ENCODE measurements at regions not wholly inside any gene's neighbourhood (a gene's known extent, or its start where the extent isn't known, plus 50 kb on each side); places are given as distances from the start of the nearest gene placed in this dataset.

- Mint-ChIP-seq H3K4me3 (no peak overlapping the region), H3K27me3 (no peaks in the 10 kb centered on the region), H3K9me3 (no peaks in the 10 kb centered on the region), H3K4me1 (ENCODE audit: unreplicated experiment) (no peaks in the 10 kb centered on the region), H3K36me3 (no peaks in the 10 kb centered on the region), H3K27ac (no peak overlapping the region)
- TF ChIP-seq, protein P1, sequence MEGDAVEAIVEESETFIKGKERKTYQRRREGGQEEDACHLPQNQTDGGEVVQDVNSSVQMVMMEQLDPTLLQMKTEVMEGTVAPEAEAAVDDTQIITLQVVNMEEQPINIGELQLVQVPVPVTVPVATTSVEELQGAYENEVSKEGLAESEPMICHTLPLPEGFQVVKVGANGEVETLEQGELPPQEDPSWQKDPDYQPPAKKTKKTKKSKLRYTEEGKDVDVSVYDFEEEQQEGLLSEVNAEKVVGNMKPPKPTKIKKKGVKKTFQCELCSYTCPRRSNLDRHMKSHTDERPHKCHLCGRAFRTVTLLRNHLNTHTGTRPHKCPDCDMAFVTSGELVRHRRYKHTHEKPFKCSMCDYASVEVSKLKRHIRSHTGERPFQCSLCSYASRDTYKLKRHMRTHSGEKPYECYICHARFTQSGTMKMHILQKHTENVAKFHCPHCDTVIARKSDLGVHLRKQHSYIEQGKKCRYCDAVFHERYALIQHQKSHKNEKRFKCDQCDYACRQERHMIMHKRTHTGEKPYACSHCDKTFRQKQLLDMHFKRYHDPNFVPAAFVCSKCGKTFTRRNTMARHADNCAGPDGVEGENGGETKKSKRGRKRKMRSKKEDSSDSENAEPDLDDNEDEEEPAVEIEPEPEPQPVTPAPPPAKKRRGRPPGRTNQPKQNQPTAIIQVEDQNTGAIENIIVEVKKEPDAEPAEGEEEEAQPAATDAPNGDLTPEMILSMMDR (conservative IDR thresholded peaks at IDR 0.05) = no peak
- DNase-seq (ENCODE audit: extremely low spot score, unreplicated experiment) = no peak
Observed at GRCh38 chr5:114981111-114981510, 188.6 kb downstream of the TRIM36 start.

GRCh38 chr5:114977979-114978573 is 191.6 kb downstream of the TRIM36 start:
- Mint-ChIP-seq H3K27me3 (no peaks in the 10 kb centered on the region), H3K4me1 (ENCODE audit: unreplicated experiment) (no peaks in the 10 kb centered on the region), H3K27ac (no peak overlapping the region), H3K36me3 (no peaks in the 10 kb centered on the region), H3K4me3 (no peak overlapping the region), H3K9me3 (no peaks in the 10 kb centered on the region)
- DNase-seq (ENCODE audit: extremely low spot score, unreplicated experiment) = no peak
- TF ChIP-seq, protein P1 (conservative IDR thresholded peaks at IDR 0.05) = no peak

DNA sequence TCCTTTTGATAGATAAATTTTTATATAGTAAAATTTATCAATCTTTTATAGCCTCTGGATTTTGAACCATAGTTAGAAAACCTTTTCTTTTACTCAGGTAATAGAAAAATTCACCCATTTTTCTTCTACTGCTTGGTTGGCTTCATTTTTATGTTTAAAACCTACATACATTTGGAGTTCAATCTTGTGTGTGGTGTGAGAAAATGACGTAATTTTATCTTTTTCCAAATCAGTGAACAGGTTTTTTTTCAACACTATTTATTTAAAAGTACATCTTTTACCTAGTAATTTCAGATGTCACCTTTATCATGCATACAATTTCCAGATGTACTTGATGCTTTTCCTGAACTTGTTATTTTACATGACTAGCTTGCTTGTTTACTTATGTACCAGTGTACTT is 200.2 kb downstream of the TRIM36 start:
- H3K4me3 Mint-ChIP-seq = no peak overlapping the region
- no peaks in the 10 kb centered on the region for H3K36me3 Mint-ChIP-seq
- no peaks in the 10 kb centered on the region for H3K4me1 Mint-ChIP-seq (ENCODE audit: unreplicated experiment)
- no peak overlapping the region for H3K27ac Mint-ChIP-seq
- TF ChIP-seq, protein P1 (conservative IDR thresholded peaks at IDR 0.05) = no peak
- H3K27me3 Mint-ChIP-seq = no peaks in the 10 kb centered on the region
- peaks cover 3% of the 10 kb centered on the region for H3K9me3 Mint-ChIP-seq
- DNase-seq (ENCODE audit: extremely low spot score, unreplicated experiment) = no peak

- H3K9me3 Mint-ChIP-seq = no peaks in the 10 kb centered on the region
Observed at GRCh38 chr5:114957384-114957783, 212.3 kb downstream of the TRIM36 start.

DNA sequence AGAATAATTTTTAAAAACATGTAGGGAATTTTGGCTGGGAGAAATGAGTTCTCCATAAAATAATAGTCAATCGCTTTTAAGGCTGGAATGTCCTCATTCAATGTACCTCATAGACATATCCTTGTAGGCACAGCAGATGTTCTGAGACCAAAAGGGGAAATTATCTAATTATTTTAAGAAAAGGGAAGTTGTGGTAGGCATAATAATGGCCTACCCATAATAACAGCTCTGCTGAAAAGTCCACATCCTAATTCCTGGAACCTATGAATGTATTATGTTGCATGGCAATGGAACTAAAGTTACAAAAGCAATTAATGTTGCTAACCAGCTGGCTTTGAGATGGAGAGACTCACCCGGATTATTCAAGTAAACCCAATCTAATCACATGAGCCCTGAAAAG is 216.1 kb downstream of the TRIM36 start:
- no peak overlapping the region for H3K4me3 Mint-ChIP-seq
- DNase-seq (ENCODE audit: extremely low spot score, unreplicated experiment) = no peak
- H3K27me3 Mint-ChIP-seq = no peaks in the 10 kb centered on the region
- no peaks in the 10 kb centered on the region for H3K36me3 Mint-ChIP-seq
- H3K27ac Mint-ChIP-seq = no peak overlapping the region
- TF ChIP-seq, protein P1 (conservative IDR thresholded peaks at IDR 0.05) = no peak
- H3K9me3 Mint-ChIP-seq = no peaks in the 10 kb centered on the region
- no peaks in the 10 kb centered on the region for H3K4me1 Mint-ChIP-seq (ENCODE audit: unreplicated experiment)

More at GRCh38 chr5:114957384-114957783, 212.3 kb downstream of the TRIM36 start:
- Mint-ChIP-seq H3K27me3 (no peaks in the 10 kb centered on the region), H3K4me1 (ENCODE audit: unreplicated experiment) (no peaks in the 10 kb centered on the region), H3K27ac (no peak overlapping the region), H3K36me3 (no peaks in the 10 kb centered on the region), H3K4me3 (no peak overlapping the region)
- no peak for DNase-seq (ENCODE audit: extremely low spot score, unreplicated experiment)
- TF ChIP-seq, protein P1 (conservative IDR thresholded peaks at IDR 0.05) = no peak

DNA sequence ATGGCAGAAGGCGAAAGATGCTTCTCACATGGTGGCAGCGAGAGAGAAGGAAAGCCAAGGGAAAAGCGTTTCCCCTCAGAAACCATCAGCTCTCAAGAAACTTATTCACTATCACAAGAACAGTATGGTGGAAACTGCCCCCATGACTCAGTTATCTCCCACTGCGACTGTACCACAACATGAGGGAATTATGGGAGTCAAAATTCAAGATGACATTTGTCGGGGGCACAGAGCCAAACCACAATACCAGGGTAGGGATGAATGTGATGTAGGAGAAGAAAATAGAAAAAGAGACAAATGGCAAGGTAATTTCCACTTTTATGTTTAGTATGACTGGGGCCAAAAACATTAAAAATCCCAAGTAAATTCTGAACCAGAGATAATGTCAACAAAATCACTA is 216.8 kb downstream of the TRIM36 start:
- H3K27ac Mint-ChIP-seq = no peak overlapping the region
- H3K4me3 Mint-ChIP-seq = no peak overlapping the region
- TF ChIP-seq, protein P1 (conservative IDR thresholded peaks at IDR 0.05) = no peak
- no peak for DNase-seq (ENCODE audit: extremely low spot score, unreplicated experiment)
- H3K9me3 Mint-ChIP-seq = no peaks in the 10 kb centered on the region
- no peaks in the 10 kb centered on the region for H3K36me3 Mint-ChIP-seq
- no peaks in the 10 kb centered on the region for H3K27me3 Mint-ChIP-seq
- H3K4me1 Mint-ChIP-seq (ENCODE audit: unreplicated experiment) = no peaks in the 10 kb centered on the region
